ENCODE measurements at regions not wholly inside any gene's neighbourhood (a gene's known extent, or its start where the extent isn't known, plus 50 kb on each side); places are given as distances from the start of the nearest gene placed in this dataset.

DNA sequence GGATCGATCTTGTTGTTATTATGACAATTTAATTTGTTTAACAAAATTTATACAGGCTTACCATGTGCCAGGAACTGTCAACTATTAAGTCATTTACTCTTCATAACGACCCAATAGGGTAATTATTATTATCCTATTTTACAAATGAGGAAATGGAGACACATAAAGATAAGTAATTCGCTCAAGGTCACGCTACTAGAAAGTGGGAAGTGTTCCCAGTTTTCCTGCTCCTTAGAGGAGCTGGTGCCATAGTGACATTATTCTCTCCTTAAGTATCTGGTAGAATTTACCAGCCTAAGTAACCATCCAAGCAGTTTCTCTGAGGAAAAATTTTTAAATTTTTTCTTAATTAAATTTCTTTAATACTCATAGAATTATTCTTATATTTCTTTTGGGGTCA, 360.9 kb upstream of the RNF32 start:
- Histone ChIP-seq H3K4me1 (ENCODE audit: control insufficient read depth, extremely low read depth, insufficient read depth, low read length) (no peaks in the 10 kb centered on the region), H3K36me3 (ENCODE audit: control insufficient read depth, insufficient read depth, low read length) (no peaks in the 10 kb centered on the region), H3K27ac (ENCODE audit: insufficient read depth, low read length) (no peak overlapping the region), H3K27me3 (ENCODE audit: control insufficient read depth, insufficient read depth, low read length) (no peaks in the 10 kb centered on the region), H3K9me3 (ENCODE audit: control insufficient read depth, insufficient read depth, low read depth, low read length) (no peaks in the 10 kb centered on the region), H3K4me3 (replicated peaks in 1 of 4; ENCODE audit: control extremely low read depth in 1 of 4, insufficient read depth in 1 of 4, low read depth in 3 of 4, low read length in 4 of 4) (no peak overlapping the region), H3K4me2 (ENCODE audit: extremely low read depth, insufficient read depth, low read length) (no peak overlapping the region), H3K9ac (ENCODE audit: insufficient read depth, low read length) (no peak overlapping the region), H4K20me1 (ENCODE audit: control insufficient read depth, extremely low read depth, insufficient read depth, low read length) (no peaks in the 10 kb centered on the region), H2AFZ (ENCODE audit: low read length) (no peak overlapping the region), H3K79me2 (ENCODE audit: control insufficient read depth, insufficient read depth, low read length) (no peaks in the 10 kb centered on the region)
- TF ChIP-seq, protein P1, sequence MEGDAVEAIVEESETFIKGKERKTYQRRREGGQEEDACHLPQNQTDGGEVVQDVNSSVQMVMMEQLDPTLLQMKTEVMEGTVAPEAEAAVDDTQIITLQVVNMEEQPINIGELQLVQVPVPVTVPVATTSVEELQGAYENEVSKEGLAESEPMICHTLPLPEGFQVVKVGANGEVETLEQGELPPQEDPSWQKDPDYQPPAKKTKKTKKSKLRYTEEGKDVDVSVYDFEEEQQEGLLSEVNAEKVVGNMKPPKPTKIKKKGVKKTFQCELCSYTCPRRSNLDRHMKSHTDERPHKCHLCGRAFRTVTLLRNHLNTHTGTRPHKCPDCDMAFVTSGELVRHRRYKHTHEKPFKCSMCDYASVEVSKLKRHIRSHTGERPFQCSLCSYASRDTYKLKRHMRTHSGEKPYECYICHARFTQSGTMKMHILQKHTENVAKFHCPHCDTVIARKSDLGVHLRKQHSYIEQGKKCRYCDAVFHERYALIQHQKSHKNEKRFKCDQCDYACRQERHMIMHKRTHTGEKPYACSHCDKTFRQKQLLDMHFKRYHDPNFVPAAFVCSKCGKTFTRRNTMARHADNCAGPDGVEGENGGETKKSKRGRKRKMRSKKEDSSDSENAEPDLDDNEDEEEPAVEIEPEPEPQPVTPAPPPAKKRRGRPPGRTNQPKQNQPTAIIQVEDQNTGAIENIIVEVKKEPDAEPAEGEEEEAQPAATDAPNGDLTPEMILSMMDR (conservative IDR thresholded peaks at IDR 0.05 in 1 of 2, IDR thresholded peaks at IDR 0.05 in 1 of 2; ENCODE audit: low read depth in 1 of 2, low read length in 2 of 2) = no peak
- no peak for TF ChIP-seq EZH2 (IDR thresholded peaks at IDR 0.05; ENCODE audit: low read length, missing control alignments)
- no peak for DNase-seq (ENCODE audit: low read depth in 2 of 2)

DNA sequence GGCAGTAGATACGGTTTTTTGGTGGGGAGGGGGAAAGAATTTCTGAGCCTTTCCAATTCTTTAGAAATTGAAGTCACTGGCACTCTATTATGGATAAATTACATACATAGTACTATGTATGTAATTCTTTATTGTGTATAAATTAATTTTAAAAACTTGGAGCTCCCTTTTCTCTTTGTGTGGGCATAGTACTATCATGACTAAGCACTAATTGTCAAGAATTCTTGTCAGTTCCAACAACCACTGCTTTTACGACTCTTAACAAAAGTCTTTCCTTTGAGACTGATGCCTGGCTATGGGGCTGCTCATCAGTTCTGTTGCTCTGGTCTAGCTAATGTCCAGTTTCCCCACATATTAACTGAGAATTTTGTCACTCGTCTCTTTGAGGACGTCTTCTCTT, 365.3 kb upstream of the RNF32 start:
- H3K9me3 ChIP-seq (ENCODE audit: control insufficient read depth, insufficient read depth, low read depth, low read length) = no peaks in the 10 kb centered on the region
- no peaks in the 10 kb centered on the region for H3K36me3 ChIP-seq (ENCODE audit: control insufficient read depth, insufficient read depth, low read length)
- H4K20me1 ChIP-seq (ENCODE audit: control insufficient read depth, extremely low read depth, insufficient read depth, low read length) = no peaks in the 10 kb centered on the region
- H2AFZ ChIP-seq (ENCODE audit: low read length) = no peak overlapping the region
- H3K4me1 ChIP-seq (ENCODE audit: control insufficient read depth, extremely low read depth, insufficient read depth, low read length) = no peaks in the 10 kb centered on the region
- H3K79me2 ChIP-seq (ENCODE audit: control insufficient read depth, insufficient read depth, low read length) = no peaks in the 10 kb centered on the region
- no peak overlapping the region for H3K4me2 ChIP-seq (ENCODE audit: extremely low read depth, insufficient read depth, low read length)
- no peak overlapping the region for H3K27ac ChIP-seq (ENCODE audit: insufficient read depth, low read length)
- H3K4me3 ChIP-seq (replicated peaks in 1 of 4; ENCODE audit: control extremely low read depth in 1 of 4, insufficient read depth in 1 of 4, low read depth in 3 of 4, low read length in 4 of 4) = no peak overlapping the region
- DNase-seq (ENCODE audit: low read depth in 2 of 2) = no peak
- H3K27me3 ChIP-seq (ENCODE audit: control insufficient read depth, insufficient read depth, low read length) = no peaks in the 10 kb centered on the region
- TF ChIP-seq, protein P1 (conservative IDR thresholded peaks at IDR 0.05 in 1 of 2, IDR thresholded peaks at IDR 0.05 in 1 of 2; ENCODE audit: low read depth in 1 of 2, low read length in 2 of 2) = no peak
- no peak for TF ChIP-seq EZH2 (IDR thresholded peaks at IDR 0.05; ENCODE audit: low read length, missing control alignments)
- no peak overlapping the region for H3K9ac ChIP-seq (ENCODE audit: insufficient read depth, low read length)

DNA sequence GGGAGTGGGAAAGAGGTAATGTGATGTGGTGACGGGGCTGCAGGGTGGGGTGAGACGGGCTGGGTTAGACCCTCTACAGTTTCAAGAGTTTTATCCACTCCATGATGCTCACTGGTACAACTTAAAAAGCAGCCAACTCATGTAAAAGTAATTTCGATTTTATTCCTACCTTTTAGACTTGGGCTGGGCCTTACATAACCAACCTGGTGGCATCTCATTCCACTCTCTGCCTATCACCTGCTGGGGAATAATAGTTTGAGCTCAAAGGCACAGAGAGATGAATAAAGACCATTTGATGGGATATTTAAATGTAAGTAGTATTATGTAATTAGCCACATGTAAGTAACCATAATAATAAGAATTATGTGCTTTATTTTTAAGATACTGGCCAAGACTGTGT, 366.0 kb upstream of the RNF32 start:
- Histone ChIP-seq H3K79me2 (ENCODE audit: control insufficient read depth, insufficient read depth, low read length) (no peaks in the 10 kb centered on the region), H3K9me3 (ENCODE audit: control insufficient read depth, insufficient read depth, low read depth, low read length) (no peaks in the 10 kb centered on the region), H3K36me3 (ENCODE audit: control insufficient read depth, insufficient read depth, low read length) (no peaks in the 10 kb centered on the region), H3K4me1 (ENCODE audit: control insufficient read depth, extremely low read depth, insufficient read depth, low read length) (no peaks in the 10 kb centered on the region), H3K4me2 (ENCODE audit: extremely low read depth, insufficient read depth, low read length) (no peak overlapping the region), H3K9ac (ENCODE audit: insufficient read depth, low read length) (no peak overlapping the region), H3K4me3 (replicated peaks in 1 of 4; ENCODE audit: control extremely low read depth in 1 of 4, insufficient read depth in 1 of 4, low read depth in 3 of 4, low read length in 4 of 4) (no peak overlapping the region), H3K27me3 (ENCODE audit: control insufficient read depth, insufficient read depth, low read length) (no peaks in the 10 kb centered on the region), H3K27ac (ENCODE audit: insufficient read depth, low read length) (no peak overlapping the region), H4K20me1 (ENCODE audit: control insufficient read depth, extremely low read depth, insufficient read depth, low read length) (no peaks in the 10 kb centered on the region), H2AFZ (ENCODE audit: low read length) (no peak overlapping the region)
- no peak for DNase-seq (ENCODE audit: low read depth in 2 of 2)
- TF ChIP-seq EZH2 (IDR thresholded peaks at IDR 0.05; ENCODE audit: low read length, missing control alignments) = no peak
- TF ChIP-seq, protein P1 (conservative IDR thresholded peaks at IDR 0.05 in 1 of 2, IDR thresholded peaks at IDR 0.05 in 1 of 2; ENCODE audit: low read depth in 1 of 2, low read length in 2 of 2) = no peak
